ENCODE measurements at regions not wholly inside any gene's neighbourhood (a gene's known extent, or its start where the extent isn't known, plus 50 kb on each side); places are given as distances from the start of the nearest gene placed in this dataset.

DNA sequence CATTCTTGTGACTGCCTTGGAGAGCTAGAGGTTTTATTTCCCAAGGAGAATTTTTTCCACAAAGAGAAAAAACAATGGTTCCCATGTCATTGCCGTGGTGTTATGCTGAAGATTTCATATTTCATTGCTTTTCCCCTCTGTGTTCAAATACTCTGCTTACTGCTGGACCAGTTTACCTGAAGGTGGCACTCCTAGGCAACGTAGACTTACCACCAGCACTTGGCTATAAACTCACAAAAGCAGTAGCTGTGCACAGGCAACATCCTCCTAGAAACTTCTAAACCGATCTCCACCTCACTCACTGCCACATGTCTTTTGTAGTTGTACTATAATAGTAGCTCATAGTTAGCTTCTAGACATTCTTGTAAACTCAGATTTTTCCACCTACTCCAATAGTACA is 1319.7 kb upstream of the CRIM1 start:
- TF ChIP-seq HDAC6 (IDR thresholded peaks at IDR 0.05; ENCODE audit: low read depth, low read length) = no peak
- TF ChIP-seq, protein P1, sequence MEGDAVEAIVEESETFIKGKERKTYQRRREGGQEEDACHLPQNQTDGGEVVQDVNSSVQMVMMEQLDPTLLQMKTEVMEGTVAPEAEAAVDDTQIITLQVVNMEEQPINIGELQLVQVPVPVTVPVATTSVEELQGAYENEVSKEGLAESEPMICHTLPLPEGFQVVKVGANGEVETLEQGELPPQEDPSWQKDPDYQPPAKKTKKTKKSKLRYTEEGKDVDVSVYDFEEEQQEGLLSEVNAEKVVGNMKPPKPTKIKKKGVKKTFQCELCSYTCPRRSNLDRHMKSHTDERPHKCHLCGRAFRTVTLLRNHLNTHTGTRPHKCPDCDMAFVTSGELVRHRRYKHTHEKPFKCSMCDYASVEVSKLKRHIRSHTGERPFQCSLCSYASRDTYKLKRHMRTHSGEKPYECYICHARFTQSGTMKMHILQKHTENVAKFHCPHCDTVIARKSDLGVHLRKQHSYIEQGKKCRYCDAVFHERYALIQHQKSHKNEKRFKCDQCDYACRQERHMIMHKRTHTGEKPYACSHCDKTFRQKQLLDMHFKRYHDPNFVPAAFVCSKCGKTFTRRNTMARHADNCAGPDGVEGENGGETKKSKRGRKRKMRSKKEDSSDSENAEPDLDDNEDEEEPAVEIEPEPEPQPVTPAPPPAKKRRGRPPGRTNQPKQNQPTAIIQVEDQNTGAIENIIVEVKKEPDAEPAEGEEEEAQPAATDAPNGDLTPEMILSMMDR (IDR thresholded peaks at IDR 0.05; ENCODE audit: control extremely low read depth in 1 of 3, insufficient read depth in 1 of 3, low read depth in 1 of 3, low read length in 3 of 3) = peak in 1 of 3 experiments; percentile 24; a peak in 1 of 4 replicates
- TF ChIP-seq EZH2 (IDR thresholded peaks at IDR 0.05; ENCODE audit: low read depth, low read length, severe bottlenecking) = no peak
- no peak for TF ChIP-seq BRCA1 (IDR thresholded peaks at IDR 0.05; ENCODE audit: low read depth, low read length)
- no peak for TF ChIP-seq POLR2AphosphoS5 (IDR thresholded peaks at IDR 0.05; ENCODE audit: low read depth, low read length)
- TF ChIP-seq MAFK (IDR thresholded peaks at IDR 0.05; ENCODE audit: low read depth, low read length) = no peak
- TF ChIP-seq POU5F1 (IDR thresholded peaks at IDR 0.05; ENCODE audit: low read depth, low read length) = no peak
- TF ChIP-seq ZNF274 (IDR thresholded peaks at IDR 0.05; ENCODE audit: borderline replicate concordance, extremely low read depth, low read length) = no peak

All from H1 (cell line).